ENCODE measurements at regions not wholly inside any gene's neighbourhood (a gene's known extent, or its start where the extent isn't known, plus 50 kb on each side); places are given as distances from the start of the nearest gene placed in this dataset.

DNA sequence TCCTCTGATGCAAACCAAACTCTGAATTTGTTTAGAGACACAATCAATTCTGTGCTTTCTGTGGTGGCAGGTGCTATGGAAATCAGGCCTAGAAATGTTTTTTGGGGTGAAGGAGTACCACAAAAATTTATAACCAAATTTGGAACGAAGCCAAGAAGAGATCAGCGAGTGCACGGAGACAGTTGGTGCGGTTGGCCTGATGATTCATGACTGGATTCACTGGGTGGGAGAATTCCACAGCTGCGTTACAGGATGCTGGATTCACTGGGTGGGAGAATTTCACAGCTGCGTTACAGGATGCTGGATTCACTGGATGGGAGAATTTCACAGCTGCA, 135.6 kb upstream of the IRX4 start:
- no peak for DNase-seq (ENCODE audit: extremely low read depth, low read depth)
- no peak for TF ChIP-seq CTCF (IDR thresholded peaks at IDR 0.05; ENCODE audit: low read depth, low read length)

DNA sequence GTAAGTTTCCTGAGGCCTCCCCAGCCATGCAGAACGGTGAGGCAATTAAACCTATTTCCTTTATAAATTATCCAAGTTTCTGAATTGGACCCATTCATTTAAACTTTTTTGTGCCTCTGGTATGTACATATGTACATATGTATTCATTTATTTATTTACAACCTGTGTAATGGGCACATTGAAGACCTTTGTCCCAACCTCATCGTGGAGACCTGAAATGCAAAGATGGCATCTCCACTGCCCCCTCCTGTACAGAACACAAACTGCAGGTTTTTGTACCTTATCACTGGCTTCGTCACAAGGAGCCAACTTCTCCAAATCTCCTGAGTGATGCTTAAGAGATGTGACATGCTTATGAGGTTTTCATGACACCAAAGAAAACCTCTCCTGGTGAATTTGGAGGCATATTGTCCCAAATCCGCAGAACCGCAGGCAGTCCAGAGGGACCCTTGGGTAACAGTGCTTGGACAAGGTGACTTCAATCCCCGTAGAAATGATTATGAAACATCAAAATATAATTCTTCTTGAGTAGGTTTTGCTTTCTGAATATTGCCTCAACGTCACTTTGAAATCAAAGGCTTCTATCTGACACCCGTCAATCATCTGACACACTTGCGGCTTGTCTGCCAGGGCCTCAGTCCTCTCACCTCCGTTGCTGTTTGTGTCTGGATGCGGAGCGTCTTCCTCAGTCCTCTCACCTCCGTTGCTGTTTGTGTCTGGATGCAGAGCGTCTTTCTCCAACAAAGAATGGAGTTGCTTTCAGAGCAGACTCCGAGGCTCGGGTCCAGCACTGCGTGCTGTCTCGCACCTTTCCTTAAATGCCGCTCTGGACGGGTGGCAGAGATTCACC, 135.0 kb upstream of the IRX4 start:
- TF ChIP-seq CTCF (IDR thresholded peaks at IDR 0.05; ENCODE audit: low read depth, low read length), result peak; percentile 29
- no peak for DNase-seq (ENCODE audit: extremely low read depth, low read depth)

DNA sequence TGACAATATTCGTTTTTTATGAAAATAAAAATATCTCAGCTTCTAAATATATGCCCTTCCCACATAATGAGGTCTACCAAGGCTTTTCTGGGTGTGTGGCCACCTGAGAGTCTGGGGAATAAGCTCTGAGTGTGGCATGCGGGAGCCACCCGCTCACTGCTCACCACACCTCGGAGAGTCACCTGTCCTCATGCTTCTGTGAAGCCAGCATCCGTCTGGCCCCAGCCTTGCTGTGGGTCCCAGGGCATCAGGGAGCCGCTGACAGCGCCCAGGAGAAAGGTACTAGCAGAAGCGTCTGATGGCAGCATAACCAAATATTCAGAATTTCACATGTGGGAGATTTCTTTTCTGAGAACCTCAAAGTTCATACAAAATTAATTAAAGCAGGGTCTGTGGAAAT, 133.2 kb upstream of the IRX4 start:
- no peak for DNase-seq (ENCODE audit: extremely low read depth, low read depth)
- no peak for TF ChIP-seq CTCF (IDR thresholded peaks at IDR 0.05; ENCODE audit: low read depth, low read length)

DNA sequence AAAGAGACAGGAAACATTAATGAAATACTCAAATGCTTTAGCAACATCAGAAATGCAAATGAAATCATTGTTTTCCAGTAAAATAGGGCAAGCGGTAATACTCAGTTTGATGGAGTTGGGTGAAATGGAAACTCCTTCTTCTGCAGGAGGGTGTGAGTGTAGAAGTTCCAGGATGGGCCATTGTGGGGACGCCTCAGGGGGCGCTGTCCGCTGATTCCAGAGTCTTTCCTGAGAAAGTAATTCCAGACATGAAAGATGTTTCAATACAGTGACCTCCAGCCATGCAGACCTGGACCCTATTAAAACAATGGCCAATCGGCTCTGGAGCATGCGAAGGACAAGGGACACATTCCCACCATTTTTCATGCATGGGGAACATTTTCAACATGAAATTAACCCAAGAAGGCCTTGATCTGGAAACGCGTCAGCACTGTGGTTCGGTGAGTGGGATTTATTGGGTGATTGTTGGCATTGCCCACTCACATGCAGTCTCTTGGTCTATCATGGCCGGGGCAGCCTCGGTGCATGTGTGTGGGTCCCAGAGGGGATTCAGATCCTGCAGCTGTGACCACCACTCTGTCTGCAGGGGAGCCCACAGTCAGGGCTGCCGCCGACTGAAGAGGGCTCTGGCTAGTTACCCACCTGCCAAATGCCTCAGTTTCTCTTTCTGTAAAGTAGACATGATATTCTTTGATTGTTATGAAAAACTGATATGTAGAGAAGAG, 132.6 kb upstream of the IRX4 start:
- DNase-seq (ENCODE audit: extremely low read depth, low read depth), result no peak
- TF ChIP-seq CTCF (IDR thresholded peaks at IDR 0.05; ENCODE audit: low read depth, low read length), result no peak

DNA sequence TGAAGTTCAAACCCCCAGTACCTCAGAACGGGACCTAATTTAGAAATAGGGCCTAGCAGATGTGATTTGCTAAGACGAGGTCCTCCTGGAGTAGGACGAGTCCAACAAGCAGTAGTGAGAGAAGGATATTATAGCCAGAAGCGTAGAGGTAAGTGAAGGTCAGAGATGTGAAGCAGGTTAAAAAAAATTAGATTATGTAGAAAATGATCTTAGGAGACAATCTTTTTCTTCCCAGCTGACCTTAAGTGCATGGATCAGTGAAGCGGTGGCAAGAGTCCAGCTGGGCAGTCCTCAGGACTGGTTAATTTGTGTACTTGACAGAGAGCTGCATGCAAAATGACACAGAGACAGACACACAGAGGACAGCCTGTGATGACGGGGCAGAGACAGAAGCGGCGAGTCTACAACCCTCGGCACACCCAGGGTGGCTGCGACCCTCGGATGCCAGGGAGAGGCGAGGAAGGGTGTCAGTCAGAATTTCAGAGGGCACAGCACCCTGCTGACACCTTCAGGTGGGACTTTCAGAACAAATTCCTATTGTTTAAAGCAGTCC, 131.4 kb upstream of the IRX4 start:
- TF ChIP-seq CTCF (IDR thresholded peaks at IDR 0.05; ENCODE audit: low read depth, low read length), result no peak
- DNase-seq (ENCODE audit: extremely low read depth, low read depth), result no peak

DNA sequence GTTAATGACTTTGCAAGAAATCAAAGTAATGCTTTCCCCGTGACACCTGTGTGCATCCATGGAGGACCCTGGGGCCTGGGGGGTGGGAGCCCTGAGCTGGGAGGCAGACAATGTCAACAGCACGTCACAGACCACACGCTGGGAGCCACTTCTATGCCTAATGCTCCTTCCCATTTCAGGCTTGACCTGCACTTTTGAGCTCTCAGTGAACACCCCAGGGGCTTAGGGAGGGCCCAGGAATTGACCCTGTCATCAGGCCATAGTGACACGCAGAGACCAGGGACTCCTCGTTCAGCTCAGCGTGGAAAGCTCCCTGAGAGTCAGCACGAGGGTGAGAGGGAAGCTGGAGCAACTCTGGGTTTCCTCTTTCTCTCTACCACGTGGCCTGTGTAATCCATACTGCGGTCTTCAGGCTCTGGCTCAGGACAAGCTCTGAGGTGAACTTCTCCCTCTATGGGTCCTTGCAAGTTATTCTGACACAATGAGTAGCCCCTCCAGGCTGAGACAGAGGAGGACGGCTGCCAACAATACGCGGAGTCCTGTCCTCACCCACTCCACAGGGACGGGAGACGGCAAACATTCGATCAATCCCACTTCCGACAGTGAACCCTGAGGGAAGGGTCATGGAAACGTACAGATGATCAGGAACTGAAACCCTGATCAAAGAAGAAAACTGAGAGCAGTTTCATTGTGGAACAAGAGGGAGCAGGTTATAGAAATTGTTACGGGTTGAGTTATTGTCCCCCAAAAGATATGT, 130.8 kb upstream of the IRX4 start:
- TF ChIP-seq CTCF (IDR thresholded peaks at IDR 0.05; ENCODE audit: low read depth, low read length), result no peak
- no peak for DNase-seq (ENCODE audit: extremely low read depth, low read depth)

Measured in AG09319 (cell line).